K562 (cell line): ENCODE measurements at regions not wholly inside any gene's neighbourhood (a gene's known extent, or its start where the extent isn't known, plus 50 kb on each side); places are given as distances from the start of the nearest gene placed in this dataset.

Source experiments
- CHD7 ChIP-seq: fragments of 200-600 bp; sonication (generic); IDR thresholded peaks from one replicate; pipeline ENCODE4 v1.6.1; 2012; ENCODE audit warnings: mild to moderate bottlenecking, low read depth, low read length, inconsistent platforms
- CREM ChIP-seq: IDR thresholded peaks from 2 replicates; pipeline ENCODE4 v1.6.1; 2014; ENCODE audit warnings: antibody characterized with exemption, low read depth
- CTCFL ChIP-seq: IDR thresholded peaks from 2 replicates; pipeline ENCODE4 v1.6.1; 2011; ENCODE audit warnings: borderline replicate concordance, low read depth, mild to moderate bottlenecking, moderate library complexity, low read length; ENCODE audit not compliant: insufficient read depth, poor library complexity, severe bottlenecking
- ESRRB ChIP-seq: fragments of 250-450 bp; sonication (Bioruptor Pico); IDR thresholded peaks from 2 replicates; pipeline ENCODE4 v1.5.0; 2020; ENCODE audit warnings: mild to moderate bottlenecking, moderate library complexity, borderline replicate concordance
- FOXJ3 ChIP-seq: sonication (generic); formaldehyde crosslinking; IDR thresholded peaks from 2 replicates; pipeline ENCODE4 v1.4.0; 2020; ENCODE audit warnings: mild to moderate bottlenecking, missing genetic modification reagents
- KAT8 ChIP-seq: fragments of 450-650 bp; IDR thresholded peaks from 2 replicates; pipeline ENCODE4 v1.6.1; 2016; ENCODE audit warnings: low read depth, mild to moderate bottlenecking
- MYBL2 ChIP-seq, 2 experiments: fragments of 450-650 bp in 1 of 2; sonication (generic) in 1 of 2; formaldehyde crosslinking in 1 of 2; IDR thresholded peaks; 2 replicates each; pipeline versions ENCODE4 v1.6.1 to v1.8.1; 2017 to 2022; ENCODE audit warnings: borderline replicate concordance in 1 of 2, inconsistent platforms in 1 of 2, low read depth in 1 of 2, mild to moderate bottlenecking in 1 of 2, missing genetic modification reagents in 1 of 2, moderate library complexity in 1 of 2

DNA sequence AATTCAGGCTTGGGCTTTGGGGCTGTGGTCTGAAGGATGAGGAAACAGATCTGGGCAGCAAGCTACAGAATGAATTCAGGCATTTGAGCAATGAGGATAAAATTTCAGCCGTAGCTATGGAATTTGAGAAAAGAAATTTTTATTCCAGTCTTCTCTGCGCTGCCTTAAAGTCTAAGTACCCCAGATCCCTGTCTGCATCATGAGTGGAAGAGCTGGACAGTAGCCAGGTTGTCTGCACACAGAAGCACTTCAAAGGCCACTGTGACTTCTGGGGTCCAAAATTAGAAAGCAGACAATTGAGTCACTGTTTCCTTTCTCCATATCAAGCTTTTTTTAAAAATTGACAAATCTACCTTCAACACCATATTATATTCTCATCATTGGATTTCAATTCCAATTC lies 787.6 kb upstream of the GCFC2 start (continued):
- no peak for TF ChIP-seq CHD7
- TF ChIP-seq KAT8, result no peak
- no peak for TF ChIP-seq CREM
- no peak for TF ChIP-seq ESRRB (CRISPR knock-in tag)
- TF ChIP-seq FOXJ3, result no peak
- TF ChIP-seq MYBL2 (IDR thresholded peaks at IDR 0.05; ENCODE audit: low read depth), result no peak
- TF ChIP-seq MYBL2 (CRISPR knock-in tag; IDR thresholded peaks at IDR 0.05; ENCODE audit: borderline replicate concordance), result no peak
- TF ChIP-seq CTCFL, result no peak
- TF ChIP-seq, all 486 proteins: peak for 0
